Neural progenitor cell (in vitro differentiated cells): ENCODE measurements at regions not wholly inside any gene's neighbourhood (a gene's known extent, or its start where the extent isn't known, plus 50 kb on each side); places are given as distances from the start of the nearest gene placed in this dataset.

Experiments
- EZH2 ChIP-seq: fragments of 200-600 bp; sonication (generic); IDR thresholded peaks from 2 replicates; pipeline ENCODE4 v1.6.1; 2017; ENCODE audit warnings: antibody characterized with exemption, mild to moderate bottlenecking, moderate library complexity
- EZH2phosphoT487 ChIP-seq: fragments of 200-600 bp; sonication (generic); IDR thresholded peaks from 2 replicates; pipeline ENCODE4 v1.6.1; 2017; ENCODE audit warnings: antibody characterized with exemption
- TF ChIP-seq, protein P1 (sequence below): fragments of 200-600 bp; sonication (generic); IDR thresholded peaks from 2 replicates; pipeline ENCODE4 v1.5.1; 2017; ENCODE audit warnings: antibody characterized with exemption, mild to moderate bottlenecking

DNA sequence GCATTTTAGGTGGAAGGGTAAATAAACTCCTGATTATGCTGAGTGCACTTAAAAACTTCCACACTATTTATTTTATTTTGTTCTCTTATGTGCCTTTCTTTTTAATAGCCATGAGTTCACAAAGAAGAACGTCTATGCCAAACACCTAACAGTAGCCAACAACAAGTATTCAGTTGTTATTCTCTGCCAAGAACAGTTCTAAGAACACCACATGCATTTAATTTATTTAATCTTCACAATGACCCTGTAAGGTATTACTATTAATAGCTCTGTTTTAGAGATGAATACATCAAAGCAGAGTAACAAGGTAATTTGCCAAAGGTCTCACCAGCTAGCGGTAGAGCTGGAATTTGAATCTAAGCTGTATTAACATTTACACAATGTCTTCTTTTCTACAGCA, 240.1 kb downstream of the ALG10B start:
- TF ChIP-seq, protein P1, sequence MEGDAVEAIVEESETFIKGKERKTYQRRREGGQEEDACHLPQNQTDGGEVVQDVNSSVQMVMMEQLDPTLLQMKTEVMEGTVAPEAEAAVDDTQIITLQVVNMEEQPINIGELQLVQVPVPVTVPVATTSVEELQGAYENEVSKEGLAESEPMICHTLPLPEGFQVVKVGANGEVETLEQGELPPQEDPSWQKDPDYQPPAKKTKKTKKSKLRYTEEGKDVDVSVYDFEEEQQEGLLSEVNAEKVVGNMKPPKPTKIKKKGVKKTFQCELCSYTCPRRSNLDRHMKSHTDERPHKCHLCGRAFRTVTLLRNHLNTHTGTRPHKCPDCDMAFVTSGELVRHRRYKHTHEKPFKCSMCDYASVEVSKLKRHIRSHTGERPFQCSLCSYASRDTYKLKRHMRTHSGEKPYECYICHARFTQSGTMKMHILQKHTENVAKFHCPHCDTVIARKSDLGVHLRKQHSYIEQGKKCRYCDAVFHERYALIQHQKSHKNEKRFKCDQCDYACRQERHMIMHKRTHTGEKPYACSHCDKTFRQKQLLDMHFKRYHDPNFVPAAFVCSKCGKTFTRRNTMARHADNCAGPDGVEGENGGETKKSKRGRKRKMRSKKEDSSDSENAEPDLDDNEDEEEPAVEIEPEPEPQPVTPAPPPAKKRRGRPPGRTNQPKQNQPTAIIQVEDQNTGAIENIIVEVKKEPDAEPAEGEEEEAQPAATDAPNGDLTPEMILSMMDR: no peak
- TF ChIP-seq EZH2 (no peak), EZH2phosphoT487 (no peak)
